Activated naive CD8-positive, alpha-beta T cell treated with anti-CD3 and anti-CD28 coated beads, Interleukin-2, amount 10 ng/mL, durations not matched to agents 7 days and 5 days (primary cell): ENCODE measurements at regions not wholly inside any gene's neighbourhood (a gene's known extent, or its start where the extent isn't known, plus 50 kb on each side); places are given as distances from the start of the nearest gene placed in this dataset.
"Not testable (repeated sequence)": the region's sequence is repeated elsewhere in the genome, so short reads cannot be mapped to it uniquely, and the experiment has no call there.

Experiments
- ATAC-seq: fragments of 150-1000 bp; cut with Tn5 transposase; one replicate; pipeline ENCODE4 v1.10.0; 2021; ENCODE audit warnings: low read depth, moderate library complexity
- POLR2A ChIA-PET: fragments of 350-600 bp; sonication (Branson Sonifier 250); formaldehyde crosslinking; loops from one replicate; lab custom pipeline; 2021; ENCODE audit warnings: antibody characterized with exemption; lab: Charles Lee
- DNase-seq: peaks from one replicate; pipeline ENCODE4 v3.0.0; 2021
- H3K27ac Mint-ChIP-seq: one replicate; pipeline ENCODE4 v1.8.0; 2022; ENCODE audit warnings: mild to moderate bottlenecking, mixed read lengths
- H3K27me3 Mint-ChIP-seq: one replicate; pipeline ENCODE4 v1.8.0; 2022; ENCODE audit warnings: mild to moderate bottlenecking, moderate library complexity, mixed read lengths
- H3K36me3 Mint-ChIP-seq: one replicate; pipeline ENCODE4 v1.8.0; 2021; ENCODE audit warnings: mild to moderate bottlenecking, mixed read lengths
- H3K4me1 Mint-ChIP-seq: one replicate; pipeline ENCODE4 v1.8.0; 2021; ENCODE audit warnings: mixed read lengths
- H3K4me3 Mint-ChIP-seq: one replicate; pipeline ENCODE4 v1.8.0; 2022; ENCODE audit warnings: mild to moderate bottlenecking, moderate library complexity, mixed read lengths
- H3K9me3 Mint-ChIP-seq: one replicate; pipeline ENCODE4 v1.8.0; 2021; ENCODE audit warnings: mixed read lengths

DNA sequence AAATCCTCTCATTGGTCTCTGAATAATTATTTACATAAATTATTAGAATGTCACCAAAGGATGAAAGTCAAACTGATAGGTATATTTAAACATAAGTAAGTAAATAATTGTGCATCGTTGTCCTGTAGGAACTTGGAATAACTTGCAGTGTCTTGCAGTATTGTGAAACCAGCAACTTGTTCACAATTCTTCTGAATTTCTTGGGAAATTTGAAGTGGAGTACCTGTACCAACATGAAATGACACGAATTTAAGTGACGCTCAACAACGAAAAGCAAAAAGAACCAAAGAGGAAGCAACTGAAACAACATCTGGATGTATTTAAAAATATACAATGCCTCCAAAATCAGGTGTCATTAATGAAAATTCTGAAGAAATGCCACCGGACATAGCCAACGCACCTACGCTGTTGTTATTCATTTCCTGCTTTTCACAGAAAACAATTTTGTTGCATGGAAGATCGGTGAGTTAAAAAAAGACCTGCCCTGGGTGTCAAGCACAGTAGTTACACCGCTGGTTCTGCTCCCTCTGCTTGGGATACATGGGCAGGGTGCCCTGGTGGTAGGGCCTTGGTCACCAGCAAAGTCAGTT lies 112.5 kb downstream of the RPLP1 start:
- no peaks in the 10 kb centered on the region for H3K36me3 Mint-ChIP-seq
- H3K27me3 Mint-ChIP-seq: peaks cover 13% of the 10 kb centered on the region
- POLR2A ChIA-PET: no interaction called here
- no peaks in the 10 kb centered on the region for H3K4me1 Mint-ChIP-seq
- H3K9me3 Mint-ChIP-seq: no peaks in the 10 kb centered on the region
- ATAC-seq (no peak), DNase-seq (no peak)
- no peak overlapping the region for H3K27ac Mint-ChIP-seq
- H3K4me3 Mint-ChIP-seq: no peak overlapping the region

GRCh38 chr15:69567238-69567760 lies 114.7 kb downstream of the RPLP1 start:
- H3K27ac Mint-ChIP-seq, H3K36me3 Mint-ChIP-seq, DNase-seq, H3K9me3 Mint-ChIP-seq, POLR2A ChIA-PET, H3K4me1 Mint-ChIP-seq, ATAC-seq, H3K4me3 Mint-ChIP-seq: not testable (repeated sequence)
- H3K27me3 Mint-ChIP-seq: peaks cover 12% of the 10 kb centered on the region

DNA sequence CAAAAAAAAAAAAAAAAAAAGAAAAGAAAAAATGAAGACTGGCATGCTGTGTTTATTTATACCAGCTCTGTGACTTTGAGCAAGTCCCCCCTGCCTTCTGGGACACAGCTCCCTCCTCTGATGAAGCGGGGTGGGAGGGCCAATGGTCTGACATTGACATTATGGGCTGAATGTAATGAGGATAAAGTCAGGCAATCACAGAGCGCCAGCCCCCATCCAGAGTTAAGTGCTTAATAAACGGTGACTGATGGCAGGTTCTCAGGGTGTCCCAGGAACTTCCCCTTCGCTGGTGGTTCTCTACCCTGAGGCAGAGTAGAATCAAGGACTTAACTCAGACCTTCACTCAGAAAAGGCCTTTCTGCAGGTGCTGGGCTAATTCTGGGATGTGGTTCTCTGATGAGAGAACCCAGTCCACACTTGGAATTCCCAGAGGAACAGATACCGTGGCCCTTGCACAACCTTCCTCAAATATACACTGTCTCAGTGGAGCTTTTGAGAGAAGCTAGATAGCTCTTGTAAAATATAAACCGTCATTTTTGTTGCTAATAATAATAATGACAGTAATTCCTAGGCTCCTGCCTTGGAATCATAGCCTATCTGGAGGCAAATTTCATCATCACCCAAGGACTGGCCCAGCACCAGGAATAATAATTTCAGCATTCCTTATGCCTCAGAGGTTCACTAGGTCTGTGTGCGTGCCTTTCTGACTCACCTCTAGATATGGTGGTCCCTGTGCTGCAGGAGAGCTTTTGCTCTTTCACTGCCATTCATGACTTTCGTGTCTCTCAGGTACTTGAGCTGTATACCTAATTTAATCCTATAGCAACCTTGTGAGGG lies 115.8 kb downstream of the RPLP1 start:
- ATAC-seq (no peak), DNase-seq (no peak)
- no peaks in the 10 kb centered on the region for H3K9me3 Mint-ChIP-seq
- no peak overlapping the region for H3K27ac Mint-ChIP-seq
- POLR2A ChIA-PET: no interaction called here
- H3K27me3 Mint-ChIP-seq: peaks cover 7% of the 10 kb centered on the region
- H3K4me3 Mint-ChIP-seq: no peak overlapping the region
- no peaks in the 10 kb centered on the region for H3K4me1 Mint-ChIP-seq
- H3K36me3 Mint-ChIP-seq: no peaks in the 10 kb centered on the region

- no peak for ATAC-seq
Measured at GRCh38 chr15:69570454-69570853, 117.8 kb downstream of the RPLP1 start.

DNA sequence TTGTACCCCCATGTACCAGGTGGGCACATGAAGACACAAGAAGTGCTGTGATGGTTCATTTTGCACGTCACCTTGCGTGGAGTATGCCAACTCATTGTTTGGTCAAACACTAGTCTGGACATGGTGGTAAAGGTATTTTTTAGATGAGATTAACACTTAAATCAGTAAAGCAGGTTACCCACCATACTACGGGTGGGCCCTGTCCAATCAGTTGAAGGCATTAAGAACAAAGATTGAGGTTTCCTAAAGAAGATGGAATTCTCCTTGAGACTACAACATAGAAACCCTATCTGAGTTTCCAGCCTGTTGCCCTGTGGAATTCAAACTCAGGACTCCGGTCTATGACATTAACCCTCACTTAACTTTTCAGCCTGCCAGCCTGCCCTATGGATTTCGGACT lies 118.4 kb downstream of the RPLP1 start:
- H3K36me3 Mint-ChIP-seq: no peaks in the 10 kb centered on the region
- peaks cover 6% of the 10 kb centered on the region for H3K27me3 Mint-ChIP-seq
- H3K27ac Mint-ChIP-seq: no peak overlapping the region
- DNase-seq (no peak), ATAC-seq (no peak)
- H3K4me1 Mint-ChIP-seq: peaks cover 21% of the 10 kb centered on the region
- POLR2A ChIA-PET: no interaction called here
- no peaks in the 10 kb centered on the region for H3K9me3 Mint-ChIP-seq
- H3K4me3 Mint-ChIP-seq: no peak overlapping the region

More at GRCh38 chr15:69570454-69570853, 117.8 kb downstream of the RPLP1 start:
- Mint-ChIP-seq H3K4me1 (peaks cover 15% of the 10 kb centered on the region), H3K27ac (no peak overlapping the region), H3K36me3 (no peaks in the 10 kb centered on the region), H3K9me3 (no peaks in the 10 kb centered on the region), H3K4me3 (no peak overlapping the region), H3K27me3 (peaks cover 6% of the 10 kb centered on the region)
- DNase-seq: no peak
- POLR2A ChIA-PET: no interaction called here

DNA sequence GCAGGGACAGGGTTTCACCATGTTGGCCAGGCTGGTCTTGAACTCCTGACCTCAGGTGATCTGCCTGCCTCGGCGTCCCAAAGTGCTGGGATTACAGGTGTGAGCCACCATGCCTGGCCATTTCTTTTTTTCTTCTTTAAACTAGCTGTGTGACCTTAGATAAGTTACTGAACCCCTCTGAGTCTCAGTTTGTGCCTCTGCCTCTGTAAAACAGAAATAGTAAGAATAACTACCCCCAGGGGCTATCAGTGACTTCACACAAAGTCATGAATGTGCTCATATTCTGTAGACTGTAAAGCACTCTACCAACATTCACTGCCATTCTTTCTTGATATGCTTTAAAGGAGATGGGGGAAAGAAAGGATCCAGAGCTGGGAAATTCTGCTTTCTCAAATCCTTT lies 120.7 kb downstream of the RPLP1 start:
- ATAC-seq, H3K4me3 Mint-ChIP-seq, POLR2A ChIA-PET, H3K27ac Mint-ChIP-seq, H3K9me3 Mint-ChIP-seq, H3K27me3 Mint-ChIP-seq, DNase-seq, H3K36me3 Mint-ChIP-seq: not testable (repeated sequence)
- H3K4me1 Mint-ChIP-seq: peaks cover 33% of the 10 kb centered on the region

GRCh38 chr15:69573815-69574475 lies 121.3 kb downstream of the RPLP1 start:
- peaks cover 38% of the 10 kb centered on the region for H3K4me1 Mint-ChIP-seq
- H3K27me3 Mint-ChIP-seq: peaks cover 9% of the 10 kb centered on the region
- POLR2A ChIA-PET: no interaction called here
- no peaks in the 10 kb centered on the region for H3K9me3 Mint-ChIP-seq
- no peak for DNase-seq
- H3K4me3 Mint-ChIP-seq: no peak overlapping the region
- ATAC-seq: peak; percentile 59
- peak overlapping the region; percentile 22 for H3K27ac Mint-ChIP-seq
- H3K36me3 Mint-ChIP-seq: no peaks in the 10 kb centered on the region

GRCh38 chr15:69574506-69574905 lies 121.9 kb downstream of the RPLP1 start:
- no peak overlapping the region for H3K4me3 Mint-ChIP-seq
- peaks cover 38% of the 10 kb centered on the region for H3K4me1 Mint-ChIP-seq
- no peak overlapping the region for H3K27ac Mint-ChIP-seq
- no peak for ATAC-seq
- no peaks in the 10 kb centered on the region for H3K36me3 Mint-ChIP-seq
- POLR2A ChIA-PET: no interaction called here
- no peak for DNase-seq
- H3K27me3 Mint-ChIP-seq: peaks cover 12% of the 10 kb centered on the region
- H3K9me3 Mint-ChIP-seq: no peaks in the 10 kb centered on the region

DNA sequence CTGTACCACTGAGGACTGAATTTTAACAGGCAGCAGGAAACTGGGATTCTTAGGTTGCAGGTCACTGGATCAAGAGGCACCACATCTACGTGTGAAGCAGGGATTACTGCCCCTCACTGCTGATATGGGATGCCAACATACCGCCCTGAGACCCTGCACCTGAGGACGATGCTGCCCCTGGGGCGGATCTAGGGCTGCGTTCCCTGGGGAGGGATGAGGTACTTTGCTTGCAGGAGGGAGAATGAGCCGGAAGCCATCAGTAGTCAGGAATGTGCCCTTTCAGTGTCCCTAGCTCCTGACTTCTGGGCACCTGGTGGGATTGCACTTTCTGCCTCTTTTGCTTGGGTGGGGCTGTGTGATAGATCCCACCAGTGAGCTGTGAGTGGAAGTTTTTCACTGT lies 122.8 kb downstream of the RPLP1 start:
- no peak for ATAC-seq
- H3K36me3 Mint-ChIP-seq: no peaks in the 10 kb centered on the region
- H3K4me3 Mint-ChIP-seq: no peak overlapping the region
- H3K4me1 Mint-ChIP-seq: peaks cover 38% of the 10 kb centered on the region
- DNase-seq: no peak
- H3K27ac Mint-ChIP-seq: no peak overlapping the region
- POLR2A ChIA-PET: no interaction called here
- H3K9me3 Mint-ChIP-seq: no peaks in the 10 kb centered on the region
- H3K27me3 Mint-ChIP-seq: peaks cover 12% of the 10 kb centered on the region

DNA sequence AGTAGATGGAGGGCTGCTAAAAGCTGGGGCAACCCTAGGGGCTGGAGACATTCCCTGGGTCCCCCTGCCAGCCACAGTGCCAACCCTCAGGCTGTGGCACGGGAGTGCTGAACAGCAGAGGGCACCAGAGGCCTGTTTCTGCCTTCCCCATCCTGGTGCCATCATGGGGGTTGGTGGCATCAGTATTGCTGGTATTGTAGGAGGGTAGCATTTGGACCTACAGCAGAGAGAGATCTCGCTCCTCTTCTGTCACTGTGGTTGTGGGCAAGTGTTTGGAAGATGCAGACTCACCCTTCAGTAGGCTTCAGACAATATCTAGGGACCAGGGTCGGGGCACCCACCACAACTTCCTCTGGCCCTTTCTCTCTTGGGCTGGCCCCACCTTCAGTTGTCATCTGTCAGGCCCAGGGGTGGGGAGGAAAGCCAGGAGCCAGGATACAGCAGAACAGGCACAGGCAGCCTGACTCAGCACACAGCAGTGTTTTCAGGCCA lies 123.5 kb downstream of the RPLP1 start:
- POLR2A ChIA-PET: no interaction called here
- Mint-ChIP-seq H3K36me3 (no peaks in the 10 kb centered on the region), H3K4me3 (no peak overlapping the region), H3K27me3 (peaks cover 15% of the 10 kb centered on the region), H3K4me1 (peaks cover 38% of the 10 kb centered on the region), H3K27ac (no peak overlapping the region), H3K9me3 (no peaks in the 10 kb centered on the region)
- DNase-seq (peak; percentile 71), ATAC-seq (peak; percentile 70)

DNA sequence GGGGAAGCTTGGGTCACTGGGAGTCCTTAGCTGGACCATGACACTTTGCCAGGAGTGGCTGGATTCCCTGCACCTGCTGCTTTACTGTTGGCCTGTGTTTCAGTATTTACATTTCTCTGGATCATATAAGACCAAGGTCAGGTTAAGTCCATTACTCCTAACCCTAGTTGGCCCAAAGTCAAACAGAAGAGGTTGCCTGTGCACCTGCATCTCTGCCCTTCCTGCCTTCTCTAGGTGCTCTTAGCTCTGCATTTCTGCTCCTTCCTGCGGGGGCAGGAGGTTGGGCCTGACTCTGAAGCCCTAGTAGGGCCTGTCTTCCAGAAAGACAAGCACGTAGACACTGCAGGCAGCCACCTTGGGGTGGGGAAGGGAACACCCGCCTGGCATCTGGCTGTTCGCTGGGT lies 124.3 kb downstream of the RPLP1 start:
- Mint-ChIP-seq H3K27ac (no peak overlapping the region), H3K9me3 (no peaks in the 10 kb centered on the region), H3K27me3 (peaks cover 15% of the 10 kb centered on the region), H3K4me3 (no peak overlapping the region), H3K4me1 (peaks cover 39% of the 10 kb centered on the region), H3K36me3 (no peaks in the 10 kb centered on the region)
- POLR2A ChIA-PET: no interaction called here
- DNase-seq: no peak
- ATAC-seq: no peak

DNA sequence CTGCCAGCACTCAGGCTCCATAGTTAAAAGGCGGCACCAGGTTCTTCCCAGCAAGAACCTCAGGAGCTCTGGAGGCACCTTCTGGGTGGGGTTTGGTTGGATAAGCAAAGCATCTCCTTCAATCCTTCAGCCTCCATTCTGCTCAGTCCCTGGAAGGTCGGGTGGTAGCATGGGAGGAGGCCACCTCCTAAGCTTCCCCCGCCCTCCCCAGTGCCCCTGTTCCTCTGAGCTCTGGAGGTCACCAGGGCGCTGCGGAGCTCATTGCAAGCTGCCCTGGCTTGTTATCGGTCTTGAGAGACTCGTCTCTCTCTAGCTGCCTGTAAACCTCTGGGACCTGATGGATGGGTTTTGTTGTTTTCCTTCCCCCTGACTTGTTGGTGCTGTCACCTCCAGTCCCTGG lies 124.8 kb downstream of the RPLP1 start:
- H3K9me3 Mint-ChIP-seq: no peaks in the 10 kb centered on the region
- no peaks in the 10 kb centered on the region for H3K36me3 Mint-ChIP-seq
- DNase-seq (no peak), ATAC-seq (no peak)
- POLR2A ChIA-PET: no interaction called here
- H3K4me1 Mint-ChIP-seq: peaks cover 39% of the 10 kb centered on the region
- H3K27me3 Mint-ChIP-seq: peaks cover 10% of the 10 kb centered on the region
- no peak overlapping the region for H3K27ac Mint-ChIP-seq
- H3K4me3 Mint-ChIP-seq: no peak overlapping the region

GRCh38 chr15:69578252-69578651 lies 125.6 kb downstream of the RPLP1 start:
- no peaks in the 10 kb centered on the region for H3K9me3 Mint-ChIP-seq
- H3K27me3 Mint-ChIP-seq: peaks cover 10% of the 10 kb centered on the region
- peaks cover 39% of the 10 kb centered on the region for H3K4me1 Mint-ChIP-seq
- H3K27ac Mint-ChIP-seq: no peak overlapping the region
- no peak for ATAC-seq
- DNase-seq: no peak
- POLR2A ChIA-PET: no interaction called here
- no peak overlapping the region for H3K4me3 Mint-ChIP-seq
- H3K36me3 Mint-ChIP-seq: no peaks in the 10 kb centered on the region
